ENCODE measurements at regions not wholly inside any gene's neighbourhood (a gene's known extent, or its start where the extent isn't known, plus 50 kb on each side); places are given as distances from the start of the nearest gene placed in this dataset.
A peak's percentile ranks its signal among the peaks of the same experiment; 100 is the strongest.
"Not testable (repeated sequence)": the region's sequence is repeated elsewhere in the genome, so short reads cannot be mapped to it uniquely, and the experiment has no call there.

GRCh38 chr4:33649471-33649870 is 2594.8 kb downstream of the ARAP2 start:
- DNase-seq = no peak

- no peak for DNase-seq
Observed at GRCh38 chr4:33650036-33650435, 2594.3 kb downstream of the ARAP2 start.

GRCh38 chr4:33658971-33659370 is 2585.3 kb downstream of the ARAP2 start:
- no peak for DNase-seq

- DNase-seq = no peak
Observed at GRCh38 chr4:33661636-33662035, 2582.7 kb downstream of the ARAP2 start.

- no peak for DNase-seq
Observed at GRCh38 chr4:33685939-33686338, 2558.4 kb downstream of the ARAP2 start.

GRCh38 chr4:33696041-33696440 is 2548.3 kb downstream of the ARAP2 start:
- no peak for DNase-seq

- DNase-seq = no peak
Observed at GRCh38 chr4:33696586-33696985, 2547.7 kb downstream of the ARAP2 start.

GRCh38 chr4:33709247-33709646 is 2535.1 kb downstream of the ARAP2 start:
- no peak for DNase-seq

- no peak for DNase-seq
Observed at GRCh38 chr4:33711826-33712225, 2532.5 kb downstream of the ARAP2 start.

GRCh38 chr4:33714971-33715370 is 2529.3 kb downstream of the ARAP2 start:
- DNase-seq = no peak

GRCh38 chr4:33715841-33716395 is 2528.4 kb downstream of the ARAP2 start:
- peak; percentile 15 for DNase-seq

- DNase-seq = no peak
Observed at GRCh38 chr4:33722254-33722653, 2522.1 kb downstream of the ARAP2 start.

- DNase-seq = no peak
Observed at GRCh38 chr4:33722800-33723516, 2521.4 kb downstream of the ARAP2 start.

- no peak for DNase-seq
Observed at GRCh38 chr4:33724685-33725084, 2519.6 kb downstream of the ARAP2 start.

GRCh38 chr4:33725861-33726260 is 2518.5 kb downstream of the ARAP2 start:
- no peak for DNase-seq

- DNase-seq = no peak
Observed at GRCh38 chr4:33737726-33738125, 2506.6 kb downstream of the ARAP2 start.

GRCh38 chr4:33739884-33740632 is 2504.3 kb downstream of the ARAP2 start:
- DNase-seq = no peak

GRCh38 chr4:33740871-33741270 is 2503.4 kb downstream of the ARAP2 start:
- not testable (repeated sequence) for DNase-seq

- peak; percentile 7 for DNase-seq
Observed at GRCh38 chr4:33746979-33747378, 2497.3 kb downstream of the ARAP2 start.

GRCh38 chr4:33751050-33751449 is 2493.3 kb downstream of the ARAP2 start:
- no peak for DNase-seq

- no peak for DNase-seq
Observed at GRCh38 chr4:33772582-33772981, 2471.7 kb downstream of the ARAP2 start.

- DNase-seq = no peak
Observed at GRCh38 chr4:33780952-33781791, 2463.1 kb downstream of the ARAP2 start.

GRCh38 chr4:33785843-33786242 is 2458.5 kb downstream of the ARAP2 start:
- DNase-seq = no peak
